Cardiac muscle cell (in vitro differentiated cells and primary cell): ENCODE measurements at regions not wholly inside any gene's neighbourhood (a gene's known extent, or its start where the extent isn't known, plus 50 kb on each side); places are given as distances from the start of the nearest gene placed in this dataset.

Experiments
- DNase-seq, 2 donors: peaks; one replicate each; pipeline versions ENCODE4 v3.0.0 to v3.0.0-alpha.2; 2010 to 2017; ENCODE audit warnings: low read depth in 1 of 2, low spot score in 1 of 2
- H3K27ac ChIP-seq: fragments of 200-600 bp; sonication (generic); 2 replicates; pipeline ENCODE4 v1.5.1; 2016
- H3K27me3 ChIP-seq: fragments of 200-600 bp; sonication (generic); 2 replicates; pipeline ENCODE4 v1.6.0; 2016; ENCODE audit warnings: control low read depth
- H3K36me3 ChIP-seq: fragments of 200-600 bp; sonication (generic); 2 replicates; pipeline ENCODE4 v1.5.1; 2016; ENCODE audit warnings: control low read depth
- H3K4me1 ChIP-seq: fragments of 200-600 bp; sonication (generic); 2 replicates; pipeline ENCODE4 v1.8.1; 2017; ENCODE audit warnings: low read depth, mild to moderate bottlenecking, mixed run types
- H3K4me3 ChIP-seq: fragments of 200-600 bp; sonication (generic); 2 replicates; pipeline ENCODE4 v1.5.1; 2016; ENCODE audit warnings: mild to moderate bottlenecking
- H3K9me3 ChIP-seq: fragments of 200-600 bp; sonication (generic); 2 replicates; pipeline ENCODE4 v1.5.1; 2017; ENCODE audit warnings: low read depth, mild to moderate bottlenecking, control low read depth
- TF ChIP-seq, protein P1 (sequence below): IDR thresholded peaks from 2 replicates; pipeline ENCODE4 v1.5.1; 2012; ENCODE audit warnings: low read depth, mild to moderate bottlenecking, low read length

DNA sequence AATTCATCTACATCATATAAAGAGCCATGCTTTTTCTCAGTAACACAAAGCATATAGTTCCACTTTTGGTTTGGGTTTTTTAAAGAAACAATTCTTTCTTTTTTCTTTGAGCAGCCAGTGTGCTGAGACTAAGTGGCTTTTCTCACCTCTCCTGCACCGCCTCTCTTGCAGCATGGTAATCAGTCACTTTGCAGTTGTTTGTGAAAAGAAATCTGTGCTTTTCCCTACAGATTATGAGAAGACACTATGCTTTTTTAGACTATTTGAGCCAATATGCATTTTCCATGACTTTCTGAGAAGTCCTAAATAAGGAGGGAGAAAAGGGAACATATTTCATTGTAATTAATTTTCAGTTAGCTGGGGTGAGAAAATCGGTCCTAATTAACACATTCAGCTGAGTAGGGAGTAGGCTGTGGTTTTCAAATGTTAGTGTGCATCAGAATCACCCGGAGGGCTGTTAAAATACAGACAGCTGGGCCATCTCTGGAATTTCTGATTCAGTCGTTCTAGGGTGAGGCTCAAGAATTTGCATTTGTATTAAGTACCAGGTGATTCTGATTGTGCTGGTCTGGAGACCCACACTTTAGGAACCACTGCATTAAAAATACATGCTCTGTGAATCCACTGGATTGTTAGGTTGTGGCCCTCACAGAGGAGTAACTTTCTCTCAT lies 155.2 kb downstream of the TINAG start:
- no peak for DNase-seq
- H3K4me1 ChIP-seq = no peaks in the 10 kb centered on the region
- TF ChIP-seq, protein P1, sequence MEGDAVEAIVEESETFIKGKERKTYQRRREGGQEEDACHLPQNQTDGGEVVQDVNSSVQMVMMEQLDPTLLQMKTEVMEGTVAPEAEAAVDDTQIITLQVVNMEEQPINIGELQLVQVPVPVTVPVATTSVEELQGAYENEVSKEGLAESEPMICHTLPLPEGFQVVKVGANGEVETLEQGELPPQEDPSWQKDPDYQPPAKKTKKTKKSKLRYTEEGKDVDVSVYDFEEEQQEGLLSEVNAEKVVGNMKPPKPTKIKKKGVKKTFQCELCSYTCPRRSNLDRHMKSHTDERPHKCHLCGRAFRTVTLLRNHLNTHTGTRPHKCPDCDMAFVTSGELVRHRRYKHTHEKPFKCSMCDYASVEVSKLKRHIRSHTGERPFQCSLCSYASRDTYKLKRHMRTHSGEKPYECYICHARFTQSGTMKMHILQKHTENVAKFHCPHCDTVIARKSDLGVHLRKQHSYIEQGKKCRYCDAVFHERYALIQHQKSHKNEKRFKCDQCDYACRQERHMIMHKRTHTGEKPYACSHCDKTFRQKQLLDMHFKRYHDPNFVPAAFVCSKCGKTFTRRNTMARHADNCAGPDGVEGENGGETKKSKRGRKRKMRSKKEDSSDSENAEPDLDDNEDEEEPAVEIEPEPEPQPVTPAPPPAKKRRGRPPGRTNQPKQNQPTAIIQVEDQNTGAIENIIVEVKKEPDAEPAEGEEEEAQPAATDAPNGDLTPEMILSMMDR = no peak
- no peaks in the 10 kb centered on the region for H3K36me3 ChIP-seq
- no peaks in the 10 kb centered on the region for H3K9me3 ChIP-seq
- no peak overlapping the region for H3K4me3 ChIP-seq
- H3K27me3 ChIP-seq = no peaks in the 10 kb centered on the region
- H3K27ac ChIP-seq = no peak overlapping the region

DNA sequence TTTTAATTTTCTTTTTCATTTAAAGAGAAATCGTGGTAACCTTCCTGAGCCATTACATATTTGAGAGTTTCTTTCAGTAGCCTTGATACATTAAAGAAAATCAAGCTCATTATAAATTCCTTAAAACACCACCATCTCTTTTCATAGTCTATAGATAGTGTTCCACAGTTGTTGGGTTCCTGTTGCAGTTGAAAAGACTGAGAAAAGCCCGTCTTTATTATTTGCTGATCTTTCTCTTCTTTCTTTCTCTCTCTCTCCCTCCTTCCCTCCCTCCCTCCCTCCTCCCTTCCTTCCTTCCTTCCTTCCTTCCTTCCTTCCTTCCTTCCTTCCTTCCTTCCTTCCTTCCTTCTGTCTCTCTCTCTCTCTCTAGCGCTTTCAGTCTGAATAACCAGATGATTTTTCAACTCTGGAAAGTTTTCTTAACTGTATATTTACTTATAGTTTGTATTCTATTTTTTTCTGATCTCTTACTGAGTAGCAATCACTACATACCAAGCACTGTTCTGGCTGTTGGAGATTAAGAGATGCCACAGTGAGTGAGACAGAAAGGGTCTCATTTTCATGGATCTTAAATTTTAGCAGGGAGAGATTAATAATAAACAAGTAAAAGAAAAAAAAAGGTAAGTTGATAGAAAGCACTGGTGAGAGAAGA lies 157.5 kb downstream of the TINAG start:
- Histone ChIP-seq H3K4me1 (no peaks in the 10 kb centered on the region), H3K27me3 (no peaks in the 10 kb centered on the region), H3K36me3 (no peaks in the 10 kb centered on the region), H3K9me3 (no peaks in the 10 kb centered on the region), H3K27ac (no peak overlapping the region), H3K4me3 (no peak overlapping the region)
- TF ChIP-seq, protein P1 = no peak
- no peak for DNase-seq

DNA sequence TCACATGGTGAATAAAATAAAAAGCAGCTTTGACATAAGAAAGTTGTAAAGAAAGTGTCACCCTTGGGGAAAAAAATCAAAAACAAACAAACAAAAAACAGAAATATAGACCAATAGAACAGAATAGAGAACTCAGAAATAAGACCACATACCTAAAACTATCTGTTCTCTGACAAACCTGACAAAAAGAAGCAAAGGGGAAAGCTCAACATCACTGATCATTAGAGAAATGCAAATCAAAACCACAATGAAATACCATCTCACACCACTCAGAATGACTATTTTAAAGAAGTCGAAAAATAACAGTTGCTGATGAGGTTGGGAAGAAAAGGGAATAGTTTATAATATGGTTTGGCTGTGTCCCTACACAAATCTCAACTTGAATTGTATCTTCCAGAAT lies 159.1 kb downstream of the TINAG start:
- no peak for DNase-seq
- H3K9me3 ChIP-seq = no peaks in the 10 kb centered on the region
- TF ChIP-seq, protein P1 = no peak

DNA sequence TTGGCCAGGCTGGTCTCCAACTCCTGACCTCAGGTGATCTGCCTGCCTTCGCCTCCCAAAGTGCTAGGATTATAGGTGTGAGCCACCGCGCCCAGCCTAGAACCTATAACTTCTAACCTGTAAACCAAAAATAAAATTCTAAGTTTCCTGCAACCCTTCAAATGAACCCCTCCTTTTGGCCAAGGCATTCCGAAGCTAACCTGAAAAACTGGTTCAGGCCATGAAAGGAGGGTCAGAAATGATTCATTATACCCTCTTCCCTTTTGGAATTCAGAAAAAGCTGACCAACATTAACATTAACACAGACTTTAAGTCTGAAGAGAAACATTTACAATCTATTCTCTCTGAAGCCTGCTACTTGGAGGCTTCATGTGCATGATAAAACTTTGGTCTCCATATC lies 165.1 kb downstream of the TINAG start:
- no peak overlapping the region for H3K27ac ChIP-seq
- H3K27me3 ChIP-seq = no peaks in the 10 kb centered on the region
- no peaks in the 10 kb centered on the region for H3K4me1 ChIP-seq
- no peaks in the 10 kb centered on the region for H3K9me3 ChIP-seq
- H3K4me3 ChIP-seq = no peak overlapping the region
- TF ChIP-seq, protein P1 = no peak
- H3K36me3 ChIP-seq = no peaks in the 10 kb centered on the region
- DNase-seq = no peak

More for the DNA sequence above, 159.1 kb downstream of the TINAG start:
- Histone ChIP-seq H3K4me1 (no peaks in the 10 kb centered on the region), H3K27ac (no peak overlapping the region), H3K36me3 (no peaks in the 10 kb centered on the region), H3K4me3 (no peak overlapping the region), H3K27me3 (no peaks in the 10 kb centered on the region)

DNA sequence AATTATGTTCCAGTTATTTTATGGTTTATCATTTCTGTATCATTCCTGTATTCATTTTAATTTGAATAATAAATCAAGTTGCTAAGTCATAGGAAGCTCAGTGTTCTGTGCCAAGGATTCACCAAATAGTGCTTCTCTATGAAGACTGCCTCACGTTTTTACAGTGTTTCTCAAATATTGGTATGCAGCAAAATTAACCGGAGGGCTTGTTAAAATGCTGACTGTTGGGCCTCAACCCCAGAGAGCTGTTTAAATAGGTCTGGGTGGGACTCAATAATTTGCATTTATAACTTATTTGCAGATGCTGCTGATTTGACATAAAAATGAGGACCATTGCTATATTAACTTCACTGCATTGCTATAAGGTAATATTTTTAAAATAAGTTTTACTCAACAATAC lies 166.7 kb downstream of the TINAG start:
- H3K27ac ChIP-seq = no peak overlapping the region
- TF ChIP-seq, protein P1 = no peak
- DNase-seq = no peak
- H3K4me3 ChIP-seq = no peak overlapping the region
- H3K9me3 ChIP-seq = no peaks in the 10 kb centered on the region
- no peaks in the 10 kb centered on the region for H3K4me1 ChIP-seq
- H3K36me3 ChIP-seq = no peaks in the 10 kb centered on the region
- no peaks in the 10 kb centered on the region for H3K27me3 ChIP-seq
